ENCODE measurements at regions not wholly inside any gene's neighbourhood (a gene's known extent, or its start where the extent isn't known, plus 50 kb on each side); places are given as distances from the start of the nearest gene placed in this dataset.

DNA sequence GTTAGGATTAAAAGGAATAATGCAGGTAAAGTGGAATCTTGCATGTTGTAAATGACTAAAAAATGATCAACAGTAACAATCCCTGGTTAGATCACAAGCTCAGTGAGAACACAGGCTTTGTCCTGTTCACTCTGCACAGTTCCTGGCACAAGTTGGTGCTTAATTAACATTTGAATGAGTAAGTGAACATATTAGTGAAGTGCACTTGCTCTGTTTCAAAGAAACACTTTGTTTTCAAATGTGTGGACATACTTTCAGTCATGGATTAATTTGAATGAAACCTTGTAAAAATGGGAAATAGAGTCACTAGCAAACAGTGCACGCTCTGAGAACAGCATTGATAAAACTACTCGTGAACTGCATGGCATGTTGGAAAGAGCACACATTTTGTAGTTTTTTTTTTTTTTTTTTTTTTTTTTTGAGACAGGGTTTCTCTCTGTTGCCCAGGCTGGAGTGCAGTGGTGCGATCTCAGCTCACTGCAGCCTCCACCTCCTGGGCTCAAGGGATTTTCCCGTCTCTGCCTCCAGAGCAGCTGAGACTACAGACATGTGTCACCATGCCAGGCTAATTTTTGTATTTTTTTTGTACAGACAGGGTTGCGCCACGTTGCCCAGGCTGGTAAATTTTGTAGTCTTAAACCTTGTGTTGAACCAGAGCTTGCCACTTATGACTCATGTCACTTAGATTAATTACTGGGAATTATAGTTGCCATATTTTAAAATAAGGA is 159.9 kb downstream of the LURAP1L start:
- no peak for DNase-seq

DNA sequence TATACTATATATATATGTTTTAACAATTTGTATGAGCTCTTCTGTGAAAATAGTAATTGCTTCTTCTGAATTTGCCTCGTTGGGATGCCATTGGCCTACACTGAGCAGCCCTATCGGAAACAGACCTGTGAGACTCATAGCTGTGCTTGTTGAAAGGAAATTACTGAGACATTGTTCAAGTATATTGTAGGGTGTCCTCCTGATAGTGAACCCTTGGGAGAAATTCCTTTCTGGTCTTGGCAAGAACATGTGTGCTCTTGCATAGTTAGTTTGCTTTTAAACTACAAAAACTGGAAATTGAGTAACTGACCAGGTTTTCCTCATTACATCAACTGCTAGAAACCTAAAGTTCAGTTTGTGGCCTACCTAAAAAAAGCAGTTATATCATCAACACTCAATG is 160.9 kb downstream of the LURAP1L start:
- DNase-seq: no peak

DNA sequence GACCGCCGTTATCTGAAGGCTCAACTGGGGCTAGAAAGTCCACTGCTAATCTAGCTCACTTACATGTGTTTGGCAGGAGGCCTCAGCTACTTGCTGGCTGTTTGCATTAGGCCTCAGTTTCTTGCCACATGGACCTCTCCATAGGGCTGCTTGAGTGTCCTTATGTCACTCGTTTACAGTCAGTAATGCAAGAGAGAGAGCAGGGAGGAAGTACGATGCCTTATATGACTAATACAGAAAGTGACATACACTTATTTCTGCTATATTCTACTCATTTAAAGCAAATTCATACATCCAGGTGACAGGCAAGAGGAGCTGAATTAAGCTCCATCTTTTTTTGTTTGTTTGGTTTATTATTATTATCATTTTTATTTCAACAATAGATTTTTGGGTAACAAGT is 179.6 kb downstream of the LURAP1L start:
- no peak for DNase-seq

DNA sequence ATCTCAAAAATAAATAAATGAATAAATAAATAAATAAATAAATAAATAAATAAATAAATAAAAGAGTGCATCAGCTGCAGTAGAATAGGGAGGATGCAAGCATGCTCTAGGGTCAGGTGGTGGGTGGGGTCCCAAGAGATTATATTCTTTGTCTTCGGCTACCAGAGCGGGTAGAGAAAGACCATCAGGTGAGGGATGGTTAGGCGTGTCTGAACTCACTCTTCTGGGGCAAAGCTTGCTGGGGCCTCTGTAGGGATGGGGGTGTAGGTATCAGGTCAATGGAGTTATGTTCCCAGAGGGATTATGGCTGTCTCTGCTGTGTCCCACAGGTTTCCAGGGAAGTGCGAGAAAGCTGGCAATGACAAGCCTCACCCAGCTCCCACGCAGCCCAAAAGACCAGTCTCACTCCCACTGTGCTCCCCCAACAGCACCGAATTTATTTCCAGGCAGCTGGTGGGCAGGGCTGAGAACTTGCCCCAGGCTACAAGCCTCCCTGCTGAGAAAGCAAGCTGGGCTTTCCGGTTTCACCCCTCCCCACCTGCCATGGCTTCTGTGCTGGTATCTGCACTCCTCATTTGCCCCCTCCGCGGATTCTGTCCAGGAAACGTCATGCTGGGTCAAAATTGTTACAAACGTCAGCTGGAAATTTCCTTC is 180.8 kb downstream of the LURAP1L start:
- DNase-seq: no peak

DNA sequence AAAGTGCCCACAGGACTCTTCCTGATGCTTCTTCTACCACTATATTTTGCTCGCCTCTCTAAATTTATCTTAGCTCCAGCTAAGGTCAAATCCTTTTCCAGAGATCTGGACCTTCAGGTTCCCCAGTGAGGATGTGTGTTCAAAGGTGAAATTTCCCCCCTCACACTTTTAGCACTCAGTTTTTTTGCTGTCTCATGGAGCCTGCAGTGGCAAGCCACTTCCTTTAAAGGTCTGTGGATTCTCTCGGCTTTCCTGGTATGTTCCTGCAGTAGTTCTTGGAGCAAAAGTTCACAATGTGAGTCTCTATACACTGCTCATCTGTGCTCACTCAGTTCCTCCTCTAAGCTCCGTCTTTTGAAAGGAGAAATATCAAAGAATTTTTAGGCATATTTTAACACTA is 181.4 kb downstream of the LURAP1L start:
- no peak for DNase-seq

DNA sequence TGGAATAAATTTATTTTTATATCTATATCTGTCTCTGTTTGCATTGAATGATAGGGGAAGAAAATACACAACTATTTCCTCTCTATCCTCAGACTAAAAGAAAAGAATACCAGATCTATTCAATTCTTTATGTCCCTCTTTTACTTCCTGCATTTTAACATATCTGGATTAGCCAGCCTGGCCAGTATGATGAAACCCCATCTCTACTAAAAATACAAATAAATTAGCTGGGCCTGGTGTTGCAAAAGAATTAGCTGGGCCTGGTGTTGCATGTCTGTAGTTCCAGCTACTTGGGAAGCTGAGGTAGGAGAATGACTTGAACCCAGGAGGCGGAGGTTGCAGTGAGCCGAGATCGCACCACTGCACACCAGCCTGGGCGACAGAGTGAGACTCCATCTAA is 182.0 kb downstream of the LURAP1L start:
- DNase-seq: no peak

DNA sequence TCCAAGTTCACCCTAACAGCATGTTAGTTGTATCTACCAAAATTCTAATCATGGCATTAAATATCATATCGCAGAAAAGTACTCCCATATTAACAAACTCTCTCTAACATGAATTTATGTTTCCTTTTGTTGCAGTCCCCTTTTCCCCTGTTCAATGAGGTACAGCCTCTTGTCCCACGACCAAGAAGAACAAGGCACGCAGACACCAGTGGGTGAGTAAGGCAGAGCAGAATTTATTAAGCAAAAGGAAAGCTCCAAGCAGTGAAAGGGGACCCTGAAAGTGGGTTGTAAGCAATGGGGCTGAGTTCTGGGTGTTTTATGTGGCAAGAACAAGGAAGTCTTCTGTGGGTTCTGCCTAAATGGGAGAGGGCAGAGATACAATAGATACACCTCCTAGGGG is 183.5 kb downstream of the LURAP1L start:
- DNase-seq: no peak

DNA sequence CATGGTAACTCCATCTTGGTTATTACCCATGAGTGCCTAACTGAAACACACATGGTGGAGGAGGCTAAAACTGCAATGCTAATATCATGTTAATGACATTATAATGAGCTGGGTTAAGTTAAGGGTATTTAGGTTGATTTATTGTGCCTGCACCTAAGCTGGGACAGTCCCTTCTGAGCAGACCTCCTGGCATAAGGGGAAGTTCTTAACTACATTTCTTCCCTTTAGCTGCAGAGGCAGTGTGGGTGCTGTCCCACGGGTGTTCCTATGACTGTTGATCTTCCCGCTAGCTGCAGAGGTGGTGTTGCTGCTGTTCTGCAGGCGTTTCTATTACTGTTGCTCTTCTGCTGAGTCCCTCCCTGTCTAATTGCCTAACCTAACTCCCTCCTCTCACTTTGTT is 183.9 kb downstream of the LURAP1L start:
- no peak for DNase-seq

DNA sequence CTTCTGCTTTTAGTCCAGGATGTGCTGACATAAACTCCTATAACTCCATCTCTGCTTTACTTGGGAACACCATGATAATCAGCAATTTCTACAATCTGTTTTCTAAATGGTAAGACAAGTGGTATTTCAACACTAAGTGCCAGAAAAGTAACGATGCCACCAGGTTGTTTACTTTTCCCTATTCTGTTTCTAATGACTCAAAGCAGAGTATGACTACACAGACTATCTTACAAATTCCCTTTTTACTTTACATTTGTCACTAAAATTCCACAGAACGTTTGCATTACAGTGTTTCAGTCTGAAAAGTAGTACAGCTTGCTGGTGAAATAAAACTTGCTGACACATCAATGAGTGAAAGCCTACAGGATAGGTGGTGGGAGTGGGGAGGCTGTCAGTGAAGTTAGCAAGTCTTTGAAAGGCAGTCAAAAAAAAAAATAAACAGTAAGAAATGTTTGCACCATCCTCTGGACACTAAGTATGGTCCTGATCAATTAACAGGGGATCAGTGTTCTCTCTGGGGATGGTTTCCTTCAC is 186.5 kb downstream of the LURAP1L start:
- no peak for DNase-seq

DNA sequence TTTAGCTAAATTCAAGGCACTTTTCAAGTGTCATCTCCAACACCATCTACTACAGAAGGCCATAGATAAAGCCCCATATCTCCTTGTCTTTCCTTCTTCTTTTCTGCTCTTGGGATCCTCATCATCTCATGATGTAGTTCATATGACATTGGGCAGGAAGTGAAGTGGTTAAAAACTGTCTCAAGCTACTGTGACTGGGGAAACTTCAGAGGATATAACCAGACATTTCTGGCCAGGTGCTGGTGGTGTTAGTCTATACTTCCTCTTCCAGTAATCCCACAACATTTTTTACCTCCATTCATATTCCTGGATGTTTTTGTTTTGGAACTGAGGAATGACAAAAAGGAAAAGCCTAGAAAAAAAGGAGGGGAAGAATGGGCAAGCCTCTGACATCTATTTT is 188.7 kb downstream of the LURAP1L start:
- no peak for DNase-seq

DNA sequence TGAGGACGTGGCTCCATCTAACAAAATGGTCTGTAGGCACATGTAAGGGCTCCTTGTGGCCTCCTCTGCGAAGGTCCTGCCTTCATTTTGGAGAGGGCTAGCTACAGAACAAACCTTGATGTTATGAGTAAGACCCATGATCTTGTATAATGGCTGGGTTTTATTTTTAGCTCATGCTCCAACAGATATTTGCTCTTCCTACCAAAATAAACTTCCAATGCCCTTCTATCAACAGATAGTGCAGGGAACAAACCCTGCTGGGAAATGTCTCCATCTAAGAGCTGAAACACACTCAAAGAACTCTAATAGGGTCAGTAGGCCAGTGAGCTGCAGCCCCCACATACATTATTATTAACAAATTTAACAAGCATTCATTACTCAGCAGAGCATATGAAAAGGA is 189.5 kb downstream of the LURAP1L start:
- no peak for DNase-seq

DNA sequence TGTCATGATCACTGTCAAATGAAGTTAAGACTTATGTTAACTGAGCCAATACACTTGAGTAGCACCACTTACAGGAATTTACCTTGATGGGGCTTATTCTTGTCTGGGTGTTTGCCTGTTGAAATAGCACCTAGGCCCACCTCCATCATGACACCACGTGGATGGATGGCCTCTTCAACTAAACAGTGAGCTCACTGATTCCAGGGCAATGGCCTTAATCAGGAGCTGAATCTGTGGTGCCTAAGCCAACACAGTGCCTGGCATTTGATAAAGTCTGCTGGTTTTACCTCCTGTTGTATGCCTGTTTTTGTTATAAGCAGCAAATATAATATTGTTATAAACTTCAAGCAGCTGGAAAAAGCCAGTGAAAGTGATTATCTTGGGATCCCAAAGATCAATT is 190.5 kb downstream of the LURAP1L start:
- no peak for DNase-seq

DNA sequence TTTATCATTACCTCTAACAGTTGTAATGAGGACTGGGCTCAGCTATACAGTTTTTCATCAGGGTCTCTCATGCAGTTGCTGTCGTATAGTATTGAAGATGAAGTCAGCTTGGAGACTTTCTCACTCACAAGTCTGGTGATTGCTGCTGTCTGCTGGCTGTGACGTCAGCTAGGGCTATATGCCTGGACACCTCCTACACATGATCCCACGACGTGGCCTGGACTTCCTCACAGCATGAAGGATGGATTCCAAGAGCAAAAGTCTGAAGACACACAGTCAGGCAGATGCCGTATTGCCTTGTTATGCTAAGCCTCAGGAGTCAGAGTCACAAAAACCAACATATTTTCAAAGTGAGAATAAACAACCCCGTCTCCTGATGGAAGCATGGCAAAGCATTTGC is 193.3 kb downstream of the LURAP1L start:
- no peak for DNase-seq

DNA sequence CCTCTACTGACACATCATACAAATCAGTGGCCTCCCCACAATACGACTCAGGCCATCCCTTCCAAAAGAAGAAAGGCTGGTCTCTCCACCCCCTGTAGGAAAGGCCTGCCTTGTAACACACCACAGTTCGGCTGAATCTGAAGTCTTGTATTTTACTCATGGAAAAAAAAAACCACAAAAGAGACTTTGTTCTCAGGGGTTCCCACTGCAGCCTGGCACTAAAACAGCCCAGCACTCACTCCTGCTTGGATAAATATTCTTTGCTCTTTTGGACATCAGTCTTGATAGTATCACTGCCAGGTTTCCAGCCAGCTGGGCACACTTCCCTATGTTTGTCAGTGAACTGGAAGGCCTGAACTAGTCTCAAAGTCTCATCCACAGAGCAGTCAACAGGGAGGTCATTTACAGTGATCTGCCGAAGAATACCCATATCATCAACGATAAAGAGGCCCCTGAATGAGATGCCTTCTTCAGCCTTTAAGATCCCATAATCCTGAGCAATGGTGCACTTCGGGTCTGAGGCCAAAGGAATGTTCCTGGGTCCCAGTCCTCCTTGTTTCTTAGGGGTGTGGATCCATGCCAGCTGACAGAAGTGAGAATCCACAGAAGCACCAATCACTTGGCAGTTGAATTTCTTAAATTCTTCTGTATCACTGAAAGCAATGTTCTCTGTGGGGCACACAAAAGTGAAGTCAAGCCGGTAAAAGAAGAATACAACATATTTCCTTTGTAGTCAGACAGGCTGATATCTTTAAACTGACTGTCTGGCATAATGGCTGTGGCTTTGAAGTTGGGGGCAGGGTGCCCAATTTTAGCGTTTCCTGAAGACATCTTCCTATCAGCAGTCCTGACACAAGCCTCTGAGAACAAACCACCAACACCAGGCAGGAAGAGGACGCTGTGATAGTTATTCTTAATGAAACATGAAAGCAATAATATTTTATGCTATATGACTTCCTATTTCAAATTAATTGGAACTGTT is 198.1 kb downstream of the LURAP1L start:
- DNase-seq: no peak

DNA sequence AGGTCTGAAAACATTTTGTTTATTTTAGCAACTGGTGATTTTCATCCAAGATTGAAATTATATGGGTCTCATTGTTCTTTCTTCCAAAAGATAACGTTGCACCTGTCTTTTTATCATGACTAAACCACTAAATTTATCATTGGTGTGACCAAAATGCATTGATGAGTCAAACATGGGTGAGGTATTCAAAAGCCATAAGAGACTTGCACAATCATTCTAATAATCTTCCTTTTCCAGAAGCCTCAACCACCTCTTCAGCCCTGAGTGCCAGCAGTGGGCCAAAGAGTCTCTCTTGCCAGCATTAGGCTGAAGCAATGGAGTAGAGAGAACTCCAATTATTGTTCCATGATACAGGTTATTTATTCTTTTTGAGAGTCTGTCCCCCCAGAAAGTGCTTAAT is 198.9 kb downstream of the LURAP1L start:
- no peak for DNase-seq

DNA sequence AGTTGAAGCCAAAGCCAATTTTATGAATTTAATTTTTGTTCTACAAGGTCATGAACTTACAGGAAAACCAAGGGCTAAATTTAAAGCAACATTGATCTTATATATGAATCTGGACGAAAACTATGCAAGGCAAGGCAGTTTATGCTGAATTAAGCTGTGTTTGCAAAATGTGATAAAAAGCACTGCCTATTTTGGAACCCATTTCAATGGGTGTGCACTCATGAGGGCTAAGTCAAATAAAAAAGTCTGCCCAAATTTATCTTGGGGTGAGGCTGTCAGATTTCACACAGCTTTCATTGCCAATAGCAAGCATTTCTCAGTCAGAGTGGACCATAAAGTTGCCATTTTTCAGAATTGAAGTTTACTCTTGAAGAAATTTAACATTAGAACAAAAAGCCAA is 199.9 kb downstream of the LURAP1L start:
- DNase-seq: no peak

DNA sequence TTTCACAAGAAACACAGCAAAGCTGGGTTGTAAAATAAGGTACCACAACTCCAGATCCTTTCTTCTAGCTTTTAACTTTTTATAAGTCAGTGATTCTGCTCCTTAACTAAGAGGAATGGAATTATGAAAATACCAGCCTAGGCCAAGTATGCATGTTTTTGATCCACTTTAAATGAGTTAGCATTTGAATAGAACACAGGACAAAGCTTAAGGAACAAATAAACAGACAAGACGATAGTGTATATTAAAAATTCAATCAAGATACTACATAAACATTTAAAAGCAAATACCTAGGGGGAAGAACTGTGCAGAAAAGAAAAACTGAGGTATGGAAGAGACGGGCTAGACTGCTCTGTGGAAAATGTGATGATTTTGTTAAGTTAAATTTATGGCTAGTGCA is 200.7 kb downstream of the LURAP1L start:
- no peak for DNase-seq

DNA sequence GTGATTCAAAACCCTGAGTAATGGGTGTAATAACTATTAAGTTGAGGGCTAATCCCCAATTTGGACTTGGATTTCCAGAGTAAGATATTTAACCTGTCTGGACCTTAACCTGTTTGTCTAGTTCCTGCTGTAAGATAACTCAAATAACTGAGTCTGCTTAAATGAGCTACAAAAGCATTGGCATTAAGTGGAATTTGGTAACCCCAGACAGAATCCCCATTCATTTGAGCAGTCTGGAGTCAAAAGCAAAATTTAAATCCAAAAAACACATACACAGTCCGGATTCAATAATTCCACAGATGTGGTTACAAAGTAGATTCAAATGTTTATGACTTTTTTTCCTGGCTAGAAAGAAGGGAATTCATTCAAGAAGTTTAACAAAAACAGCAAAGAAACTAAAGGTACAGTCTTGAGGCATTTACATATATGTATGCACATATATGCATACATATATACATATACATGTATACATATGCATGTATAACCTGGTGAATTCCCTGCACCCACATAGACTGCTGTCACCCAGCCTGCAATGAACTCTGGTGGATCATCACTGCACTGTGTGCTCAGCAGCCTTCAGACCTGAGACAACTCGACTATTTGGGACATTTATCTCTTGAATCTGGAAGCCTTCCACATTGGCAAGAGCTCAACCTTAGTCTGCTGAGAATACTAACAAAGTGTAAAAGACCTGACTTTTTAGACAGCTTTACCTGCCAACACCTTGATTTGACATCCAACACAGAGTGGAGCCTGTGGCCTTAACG is 205.4 kb downstream of the LURAP1L start:
- no peak for DNase-seq

DNA sequence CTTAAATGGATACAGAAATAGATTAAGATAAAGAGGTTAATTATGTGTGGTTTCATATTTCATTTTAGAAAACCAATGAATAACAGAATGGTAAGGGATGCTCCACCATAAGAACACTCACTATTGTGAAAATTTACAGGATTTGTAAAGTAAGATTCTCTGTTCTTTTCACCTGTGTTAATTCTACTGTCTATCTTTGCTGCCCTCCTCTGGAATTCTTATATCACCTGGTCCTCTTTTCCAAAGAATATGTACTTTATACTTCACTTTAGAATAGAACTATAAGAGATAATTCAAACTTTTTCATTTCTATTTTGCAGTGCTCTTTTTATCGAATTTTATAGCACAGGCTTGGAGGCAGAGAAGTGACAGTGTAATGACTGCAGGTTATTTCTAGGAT is 213.4 kb downstream of the LURAP1L start:
- DNase-seq: no peak

DNA sequence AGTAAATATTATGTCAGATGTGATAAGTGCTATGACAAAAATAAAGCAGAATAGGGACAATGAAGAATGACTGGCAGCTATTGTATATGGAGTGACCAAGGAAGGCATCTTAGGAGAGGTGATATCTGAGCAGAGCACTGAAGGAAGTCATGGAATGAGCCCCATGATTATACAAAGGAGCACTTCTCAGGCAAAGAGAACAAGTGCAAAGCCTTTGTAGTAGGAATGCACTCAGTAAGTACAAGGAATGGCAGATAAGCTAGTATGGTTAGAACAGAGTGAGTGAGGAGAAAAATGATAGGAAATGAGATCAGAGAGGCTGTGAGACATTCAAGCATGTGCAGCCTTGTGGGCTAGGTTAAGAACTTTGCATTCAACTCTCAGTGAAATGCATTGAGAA is 214.8 kb downstream of the LURAP1L start:
- DNase-seq: no peak

DNA sequence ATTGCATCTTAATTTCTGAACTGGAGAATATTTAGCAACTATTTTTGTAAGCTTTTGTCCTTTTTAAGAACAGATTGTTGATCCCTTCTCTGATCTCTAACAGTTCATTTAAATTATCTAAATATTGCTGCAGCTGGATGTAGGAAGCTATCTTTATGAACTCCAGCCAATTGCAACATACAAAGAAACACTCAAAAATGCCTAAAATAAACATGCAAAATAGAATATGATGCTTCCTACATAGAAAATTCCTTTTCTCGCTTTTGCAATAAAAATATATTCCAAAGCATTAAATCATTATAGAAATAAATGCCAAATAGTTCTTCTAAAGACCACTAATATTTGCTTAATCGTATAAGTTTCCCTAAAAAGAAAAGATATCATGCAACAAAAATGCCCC is 218.6 kb downstream of the LURAP1L start:
- DNase-seq: no peak

DNA sequence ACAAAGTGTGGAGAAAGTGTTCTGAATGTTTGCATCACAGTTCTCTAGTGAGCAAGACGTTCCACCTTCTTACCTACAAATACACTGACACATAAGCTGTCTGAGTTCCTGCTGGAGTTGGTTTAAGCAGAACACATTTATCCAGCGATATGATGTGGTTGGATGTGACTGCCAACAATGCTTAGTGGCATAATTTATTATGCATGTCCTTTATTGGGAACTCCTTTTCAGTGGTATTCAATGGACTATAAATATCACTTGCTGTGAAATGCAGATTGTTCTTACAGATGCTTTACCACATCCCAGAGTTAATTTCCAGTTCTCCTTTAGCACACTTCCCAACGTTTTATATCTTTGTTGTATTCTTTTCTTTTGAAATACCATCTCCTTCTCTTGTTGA is 222.2 kb downstream of the LURAP1L start:
- peak; percentile 13 for DNase-seq

Data from NCI-H774 (cell line).